OCI-LY7 (cell line): ENCODE measurements at regions not wholly inside any gene's neighbourhood (a gene's known extent, or its start where the extent isn't known, plus 50 kb on each side); places are given as distances from the start of the nearest gene placed in this dataset.

Source experiments
- CTCF ChIP-seq: fragments of 200-600 bp; sonication (generic); conservative IDR thresholded peaks from 2 replicates; pipeline ENCODE4 v1.5.1; 2014; ENCODE audit warnings: mild to moderate bottlenecking, antibody characterized with exemption, low read length, moderate library complexity, mixed read lengths
- EZH2phosphoT487 ChIP-seq: fragments of 200-600 bp; sonication (generic); IDR thresholded peaks from 2 replicates; pipeline ENCODE4 v1.6.1; 2018; ENCODE audit warnings: low read depth, borderline replicate concordance, mild to moderate bottlenecking, mixed run types, antibody characterized with exemption, low read length, moderate library complexity, mixed read lengths

- TF ChIP-seq CTCF (no peak), EZH2phosphoT487 (no peak)
Measured at GRCh38 chr3:105970283-105970682, 101.5 kb upstream of the CBLB start.
